ENCODE measurements at regions not wholly inside any gene's neighbourhood (a gene's known extent, or its start where the extent isn't known, plus 50 kb on each side); places are given as distances from the start of the nearest gene placed in this dataset.

- TF ChIP-seq CTCF (IDR thresholded peaks at IDR 0.05; ENCODE audit: insufficient read depth, low read depth, low read length) (no peak), EZH2 (IDR thresholded peaks at IDR 0.05; ENCODE audit: insufficient read depth, low read length) (no peak)
These were observed 165.9 kb upstream of the IRX4 start for GRCh38 chr5:2048664-2049063.

Measured in astrocyte (in vitro differentiated cells and primary cell).